ENCODE measurements at regions not wholly inside any gene's neighbourhood (a gene's known extent, or its start where the extent isn't known, plus 50 kb on each side); places are given as distances from the start of the nearest gene placed in this dataset.

DNA sequence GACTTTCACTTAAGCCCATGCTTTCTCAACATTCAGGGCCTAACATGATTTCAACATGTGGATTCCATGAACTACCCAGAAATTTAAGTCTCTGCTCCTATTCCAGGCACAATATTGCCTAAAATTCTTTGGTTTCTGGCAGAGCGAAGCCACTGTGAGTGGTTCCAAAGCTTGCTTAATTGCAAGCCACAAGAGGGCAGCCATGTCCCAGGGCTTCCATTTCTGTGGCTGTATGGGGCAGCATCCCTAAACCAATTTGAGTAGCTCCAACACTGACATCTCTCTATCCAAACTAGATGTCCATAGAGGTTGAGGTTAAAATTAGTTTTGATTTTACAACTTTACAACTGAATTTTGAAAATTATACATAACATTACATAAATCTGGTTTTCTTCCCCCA lies 56.3 kb upstream of the MDFIC start:
- peak; percentile 51 for DNase-seq (ENCODE audit: low spot score)
- TF ChIP-seq, protein P1, sequence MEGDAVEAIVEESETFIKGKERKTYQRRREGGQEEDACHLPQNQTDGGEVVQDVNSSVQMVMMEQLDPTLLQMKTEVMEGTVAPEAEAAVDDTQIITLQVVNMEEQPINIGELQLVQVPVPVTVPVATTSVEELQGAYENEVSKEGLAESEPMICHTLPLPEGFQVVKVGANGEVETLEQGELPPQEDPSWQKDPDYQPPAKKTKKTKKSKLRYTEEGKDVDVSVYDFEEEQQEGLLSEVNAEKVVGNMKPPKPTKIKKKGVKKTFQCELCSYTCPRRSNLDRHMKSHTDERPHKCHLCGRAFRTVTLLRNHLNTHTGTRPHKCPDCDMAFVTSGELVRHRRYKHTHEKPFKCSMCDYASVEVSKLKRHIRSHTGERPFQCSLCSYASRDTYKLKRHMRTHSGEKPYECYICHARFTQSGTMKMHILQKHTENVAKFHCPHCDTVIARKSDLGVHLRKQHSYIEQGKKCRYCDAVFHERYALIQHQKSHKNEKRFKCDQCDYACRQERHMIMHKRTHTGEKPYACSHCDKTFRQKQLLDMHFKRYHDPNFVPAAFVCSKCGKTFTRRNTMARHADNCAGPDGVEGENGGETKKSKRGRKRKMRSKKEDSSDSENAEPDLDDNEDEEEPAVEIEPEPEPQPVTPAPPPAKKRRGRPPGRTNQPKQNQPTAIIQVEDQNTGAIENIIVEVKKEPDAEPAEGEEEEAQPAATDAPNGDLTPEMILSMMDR (IDR thresholded peaks at IDR 0.05; ENCODE audit: extremely low read depth, missing control alignments) = peak; percentile 77

Measured in GM20000 (cell line).